ENCODE measurements at regions not wholly inside any gene's neighbourhood (a gene's known extent, or its start where the extent isn't known, plus 50 kb on each side); places are given as distances from the start of the nearest gene placed in this dataset.

DNA sequence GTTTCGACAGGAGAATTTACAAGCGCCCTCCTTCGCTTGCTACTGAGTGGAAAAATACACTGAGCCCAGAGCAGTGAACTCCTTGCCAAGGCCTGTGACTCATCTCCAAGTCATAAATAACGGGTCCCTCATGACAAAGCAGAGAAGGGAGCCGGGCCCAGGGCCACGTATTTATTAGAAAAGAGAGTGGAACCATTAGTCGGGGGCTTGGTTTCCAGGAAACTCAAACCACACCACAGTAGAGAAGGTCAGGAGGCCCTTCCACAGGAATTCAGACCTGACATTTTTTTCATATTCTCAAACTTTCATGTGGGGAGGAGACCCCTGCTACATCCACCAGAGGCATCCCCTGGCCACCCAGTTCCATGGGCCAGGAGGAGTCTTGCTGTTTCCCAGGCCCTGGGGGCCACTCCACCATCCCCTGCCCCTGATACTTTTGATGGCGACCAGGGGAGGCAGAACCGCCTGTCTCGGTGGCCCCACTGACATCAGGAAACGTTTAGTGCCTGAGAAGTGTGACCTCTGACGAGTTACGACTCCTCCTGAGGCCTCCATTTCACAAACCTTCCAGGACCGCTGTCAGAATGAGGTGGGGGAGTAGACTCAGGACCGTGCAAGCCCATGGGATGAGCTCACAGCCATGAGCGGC is 289.7 kb downstream of the DYSF start (continued):
- TF ChIP-seq, protein P1, sequence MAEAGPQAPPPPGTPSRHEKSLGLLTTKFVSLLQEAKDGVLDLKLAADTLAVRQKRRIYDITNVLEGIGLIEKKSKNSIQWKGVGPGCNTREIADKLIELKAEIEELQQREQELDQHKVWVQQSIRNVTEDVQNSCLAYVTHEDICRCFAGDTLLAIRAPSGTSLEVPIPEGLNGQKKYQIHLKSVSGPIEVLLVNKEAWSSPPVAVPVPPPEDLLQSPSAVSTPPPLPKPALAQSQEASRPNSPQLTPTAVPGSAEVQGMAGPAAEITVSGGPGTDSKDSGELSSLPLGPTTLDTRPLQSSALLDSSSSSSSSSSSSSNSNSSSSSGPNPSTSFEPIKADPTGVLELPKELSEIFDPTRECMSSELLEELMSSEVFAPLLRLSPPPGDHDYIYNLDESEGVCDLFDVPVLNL (CRISPR knock-in tag; IDR thresholded peaks at IDR 0.05; ENCODE audit: low read depth): no peak
- TF ChIP-seq MAFF (IDR thresholded peaks at IDR 0.05; ENCODE audit: low read length): peak; percentile 20; the same call in 1 of the 2 replicates
- TF ChIP-seq, protein P2, sequence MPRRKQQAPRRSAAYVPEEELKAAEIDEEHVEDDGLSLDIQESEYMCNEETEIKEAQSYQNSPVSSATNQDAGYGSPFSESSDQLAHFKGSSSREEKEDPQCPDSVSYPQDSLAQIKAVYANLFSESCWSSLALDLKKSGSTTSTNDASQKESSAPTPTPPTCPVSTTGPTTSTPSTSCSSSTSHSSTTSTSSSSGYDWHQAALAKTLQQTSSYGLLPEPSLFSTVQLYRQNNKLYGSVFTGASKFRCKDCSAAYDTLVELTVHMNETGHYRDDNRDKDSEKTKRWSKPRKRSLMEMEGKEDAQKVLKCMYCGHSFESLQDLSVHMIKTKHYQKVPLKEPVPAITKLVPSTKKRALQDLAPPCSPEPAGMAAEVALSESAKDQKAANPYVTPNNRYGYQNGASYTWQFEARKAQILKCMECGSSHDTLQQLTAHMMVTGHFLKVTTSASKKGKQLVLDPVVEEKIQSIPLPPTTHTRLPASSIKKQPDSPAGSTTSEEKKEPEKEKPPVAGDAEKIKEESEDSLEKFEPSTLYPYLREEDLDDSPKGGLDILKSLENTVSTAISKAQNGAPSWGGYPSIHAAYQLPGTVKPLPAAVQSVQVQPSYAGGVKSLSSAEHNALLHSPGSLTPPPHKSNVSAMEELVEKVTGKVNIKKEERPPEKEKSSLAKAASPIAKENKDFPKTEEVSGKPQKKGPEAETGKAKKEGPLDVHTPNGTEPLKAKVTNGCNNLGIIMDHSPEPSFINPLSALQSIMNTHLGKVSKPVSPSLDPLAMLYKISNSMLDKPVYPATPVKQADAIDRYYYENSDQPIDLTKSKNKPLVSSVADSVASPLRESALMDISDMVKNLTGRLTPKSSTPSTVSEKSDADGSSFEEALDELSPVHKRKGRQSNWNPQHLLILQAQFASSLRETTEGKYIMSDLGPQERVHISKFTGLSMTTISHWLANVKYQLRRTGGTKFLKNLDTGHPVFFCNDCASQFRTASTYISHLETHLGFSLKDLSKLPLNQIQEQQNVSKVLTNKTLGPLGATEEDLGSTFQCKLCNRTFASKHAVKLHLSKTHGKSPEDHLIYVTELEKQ (CRISPR knock-in tag; IDR thresholded peaks at IDR 0.05): no peak
- TF ChIP-seq, protein P3, sequence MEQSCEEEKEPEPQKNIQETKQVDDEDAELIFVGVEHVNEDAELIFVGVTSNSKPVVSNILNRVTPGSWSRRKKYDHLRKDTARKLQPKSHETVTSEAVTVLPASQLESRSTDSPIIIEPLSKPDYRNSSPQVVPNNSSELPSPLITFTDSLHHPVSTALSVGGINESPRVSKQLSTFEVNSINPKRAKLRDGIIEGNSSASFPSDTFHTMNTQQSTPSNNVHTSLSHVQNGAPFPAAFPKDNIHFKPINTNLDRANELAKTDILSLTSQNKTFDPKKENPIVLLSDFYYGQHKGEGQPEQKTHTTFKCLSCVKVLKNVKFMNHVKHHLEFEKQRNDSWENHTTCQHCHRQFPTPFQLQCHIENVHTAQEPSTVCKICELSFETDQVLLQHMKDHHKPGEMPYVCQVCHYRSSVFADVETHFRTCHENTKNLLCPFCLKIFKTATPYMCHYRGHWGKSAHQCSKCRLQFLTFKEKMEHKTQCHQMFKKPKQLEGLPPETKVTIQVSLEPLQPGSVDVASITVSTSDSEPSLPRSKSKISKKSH (CRISPR knock-in tag; IDR thresholded peaks at IDR 0.05): no peak
- TF ChIP-seq ATF3 (IDR thresholded peaks at IDR 0.05): peak; percentile 91
- peak; percentile 58; the same call in 1 of the 2 replicates for TF ChIP-seq ATF3 (CRISPR knock-in tag; conservative IDR thresholded peaks at IDR 0.05)
- TF ChIP-seq HMGXB4 (CRISPR knock-in tag; IDR thresholded peaks at IDR 0.05): no peak
- TF ChIP-seq TRIM28 (IDR thresholded peaks at IDR 0.05): 0 out of 2 replicates have a peak, but pooled peaks have one; percentile 43
- TF ChIP-seq SMARCC2 (IDR thresholded peaks at IDR 0.05; ENCODE audit: low read depth): peak; percentile 77
- TF ChIP-seq SIRT6 (IDR thresholded peaks at IDR 0.05; ENCODE audit: low read depth, low read length): no peak
- no peak for TF ChIP-seq ZNF436 (CRISPR knock-in tag; IDR thresholded peaks at IDR 0.05)
- 0 out of 2 replicates have a peak, but pooled peaks have one; percentile 36 for TF ChIP-seq L3MBTL2 (IDR thresholded peaks at IDR 0.05)
- TF ChIP-seq TSC22D4 (tag; IDR thresholded peaks at IDR 0.05): no peak
- TF ChIP-seq MBD2 (IDR thresholded peaks at IDR 0.05; ENCODE audit: borderline replicate concordance, low read depth): peak; percentile 31; the same call in 1 of the 2 replicates
- no peak for TF ChIP-seq ZNF24 (IDR thresholded peaks at IDR 0.05)

Measured in K562 (cell line).